Activated CD8-positive, alpha-beta memory T cell treated with anti-CD3 and anti-CD28 coated beads, Interleukin-2, amount 10 ng/mL, durations not matched to agents 7 days and 5 days (primary cell): ENCODE measurements at regions not wholly inside any gene's neighbourhood (a gene's known extent, or its start where the extent isn't known, plus 50 kb on each side); places are given as distances from the start of the nearest gene placed in this dataset.

ENCODE experiments used
- ATAC-seq: fragments of 150-1000 bp; cut with Tn5 transposase; one replicate; pipeline ENCODE4 v1.10.0; 2021; ENCODE audit warnings: moderate library complexity
- CTCF ChIA-PET: fragments of 350-600 bp; sonication (Branson Sonifier 250); formaldehyde crosslinking; loops from one replicate; lab custom pipeline; 2021; ENCODE audit warnings: antibody characterized with exemption; lab: Charles Lee
- DNase-seq: peaks from one replicate; pipeline ENCODE4 v3.0.0-alpha.2; 2020
- H3K27ac Mint-ChIP-seq: one replicate; pipeline ENCODE4 v1.8.0; 2021; ENCODE audit warnings: mild to moderate bottlenecking, mixed read lengths
- H3K27me3 Mint-ChIP-seq: one replicate; pipeline ENCODE4 v1.8.0; 2021; ENCODE audit warnings: mixed read lengths
- H3K36me3 Mint-ChIP-seq: one replicate; pipeline ENCODE4 v1.8.0; 2021; ENCODE audit warnings: mild to moderate bottlenecking, mixed read lengths
- H3K4me1 Mint-ChIP-seq: one replicate; pipeline ENCODE4 v1.8.0; 2021; ENCODE audit warnings: mixed read lengths
- H3K4me3 Mint-ChIP-seq: one replicate; pipeline ENCODE4 v1.8.0; 2021; ENCODE audit warnings: mild to moderate bottlenecking, moderate library complexity, mixed read lengths
- H3K9me3 Mint-ChIP-seq: one replicate; pipeline ENCODE4 v1.8.0; 2022; ENCODE audit warnings: low read depth, mixed read lengths

DNA sequence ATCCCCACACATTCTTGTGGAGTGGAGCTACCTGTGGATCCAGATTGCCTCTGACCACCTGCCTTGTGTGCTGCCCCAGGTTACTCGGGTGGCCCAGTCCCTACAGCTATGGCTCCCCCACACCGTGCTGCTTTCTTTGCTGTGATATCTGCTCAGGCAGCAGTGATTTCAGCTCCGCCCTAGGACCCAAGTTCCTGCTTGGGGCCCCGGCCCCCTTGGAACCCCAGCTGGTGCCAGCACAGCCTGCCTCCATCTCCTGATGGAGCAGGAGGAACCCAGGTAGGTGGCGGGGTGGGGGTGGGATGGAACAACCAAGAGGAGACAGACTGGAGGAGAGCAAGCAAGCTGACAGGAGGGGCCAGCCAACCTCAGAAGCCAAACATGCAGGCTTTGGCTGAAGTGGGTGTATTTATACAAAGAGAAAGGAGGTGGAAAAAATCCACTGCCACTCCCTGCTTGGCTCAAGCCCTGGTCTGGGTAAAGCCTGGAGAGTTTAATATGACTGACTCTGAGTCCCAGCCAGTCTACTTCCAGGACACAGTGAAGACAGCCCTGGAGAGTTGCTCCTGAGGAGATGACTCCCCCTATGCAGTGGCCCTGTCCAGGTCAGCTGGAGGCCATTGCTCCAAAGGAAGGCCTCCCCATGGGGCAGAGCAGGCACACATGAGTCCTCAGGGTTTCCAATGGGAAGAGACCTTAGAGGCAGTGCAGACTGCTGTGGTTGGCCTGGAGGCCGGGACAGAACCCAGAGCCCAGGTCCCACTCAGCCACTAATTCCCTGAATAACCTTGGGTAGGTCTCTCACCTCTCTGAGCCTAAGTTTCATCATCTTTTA is 197.1 kb upstream of the MAMLD1 start:
- H3K36me3 Mint-ChIP-seq = no peaks in the 10 kb centered on the region
- no peaks in the 10 kb centered on the region for H3K9me3 Mint-ChIP-seq
- no peaks in the 10 kb centered on the region for H3K4me1 Mint-ChIP-seq
- H3K27ac Mint-ChIP-seq = no peak overlapping the region
- CTCF ChIA-PET = no interaction called here
- no peaks in the 10 kb centered on the region for H3K27me3 Mint-ChIP-seq
- H3K4me3 Mint-ChIP-seq = no peak overlapping the region
- ATAC-seq (no peak), DNase-seq (no peak)

DNA sequence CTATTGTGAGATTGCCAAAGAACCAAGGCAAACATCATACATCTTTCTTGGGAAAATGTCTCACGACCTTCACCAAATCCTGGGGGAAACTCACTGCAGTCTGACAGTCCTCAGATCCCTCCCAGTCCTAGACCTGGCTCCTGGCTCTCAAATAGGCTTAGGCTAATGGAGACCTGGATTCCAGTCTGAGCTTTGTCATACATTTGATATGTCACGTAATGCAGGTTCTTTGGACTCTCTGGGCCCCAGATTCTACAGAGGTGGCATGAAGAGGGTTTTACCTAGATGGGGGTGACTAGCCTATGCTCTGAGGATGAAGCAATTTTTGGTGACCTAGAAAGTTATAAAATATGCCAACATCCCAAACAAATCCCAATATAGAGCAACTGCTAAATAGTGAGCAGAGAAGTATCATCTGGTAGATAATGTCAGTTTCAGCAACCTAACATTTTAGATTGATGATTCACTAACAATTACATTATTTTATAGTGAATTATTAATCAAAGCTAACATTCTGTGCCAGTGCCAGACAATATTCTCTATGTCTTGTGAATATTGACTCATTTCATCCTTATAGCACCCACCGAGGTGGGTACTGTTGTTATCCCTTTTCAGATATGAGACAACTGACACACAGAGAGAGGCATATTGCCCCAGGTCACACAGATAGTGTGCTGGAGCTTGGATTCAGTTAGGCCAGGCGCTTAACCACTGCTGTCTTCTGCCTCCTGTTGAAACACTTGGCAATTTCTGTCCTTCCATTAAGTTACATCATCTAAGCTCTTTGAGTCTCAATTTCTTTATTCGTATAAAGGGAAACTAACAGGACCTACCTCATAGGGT is 195.4 kb upstream of the MAMLD1 start:
- CTCF ChIA-PET = no interaction called here
- H3K4me3 Mint-ChIP-seq = no peak overlapping the region
- no peak for ATAC-seq
- H3K27me3 Mint-ChIP-seq = peaks cover 5% of the 10 kb centered on the region
- no peak overlapping the region for H3K27ac Mint-ChIP-seq
- no peaks in the 10 kb centered on the region for H3K9me3 Mint-ChIP-seq
- DNase-seq = no peak
- H3K4me1 Mint-ChIP-seq = no peaks in the 10 kb centered on the region
- H3K36me3 Mint-ChIP-seq = no peaks in the 10 kb centered on the region

DNA sequence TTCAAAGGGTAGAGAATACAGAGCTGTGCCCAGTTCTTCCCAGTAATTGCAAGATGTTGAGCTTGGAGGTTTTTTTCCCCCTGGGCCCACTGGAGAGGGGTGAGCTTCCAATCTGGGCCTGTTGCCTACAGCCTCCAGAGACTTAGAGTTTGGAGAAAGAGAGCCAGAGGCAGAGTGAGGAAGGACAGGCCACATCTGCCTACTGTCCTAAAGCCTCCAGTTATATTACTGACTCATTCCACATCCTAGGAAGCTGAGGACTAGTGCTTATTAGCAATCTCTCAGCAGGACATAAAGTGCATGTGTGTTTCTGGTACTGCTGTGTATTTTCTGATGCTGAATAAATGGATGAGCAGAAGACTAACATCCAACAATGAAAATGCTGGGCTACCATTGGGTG is 181.0 kb upstream of the MAMLD1 start:
- no peak for DNase-seq
- CTCF ChIA-PET = no interaction called here
- Mint-ChIP-seq H3K27me3 (peaks cover 3% of the 10 kb centered on the region), H3K36me3 (no peaks in the 10 kb centered on the region), H3K4me1 (no peaks in the 10 kb centered on the region), H3K9me3 (no peaks in the 10 kb centered on the region), H3K27ac (no peak overlapping the region), H3K4me3 (no peak overlapping the region)
- ATAC-seq = no peak

DNA sequence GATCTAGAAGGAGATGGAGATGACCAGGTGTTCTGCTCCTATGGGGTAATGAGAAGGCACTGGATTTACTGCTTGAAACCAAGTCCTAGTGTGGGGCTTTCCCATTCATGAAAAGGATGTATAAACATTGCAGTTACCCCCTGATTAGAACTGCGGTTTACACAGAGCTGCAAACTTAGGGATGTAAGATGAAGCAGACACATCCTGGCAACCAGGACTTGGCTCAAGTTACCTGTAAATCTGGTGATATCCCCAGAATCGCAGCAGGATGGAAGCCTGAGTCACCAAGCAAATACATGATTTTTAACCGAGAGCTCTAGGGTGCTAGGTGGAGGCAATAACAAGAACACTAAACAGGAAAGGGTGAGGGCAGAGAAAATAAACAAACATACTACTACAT is 178.6 kb upstream of the MAMLD1 start:
- Mint-ChIP-seq H3K4me3 (no peak overlapping the region), H3K27me3 (peaks cover 3% of the 10 kb centered on the region), H3K27ac (no peak overlapping the region), H3K36me3 (no peaks in the 10 kb centered on the region), H3K9me3 (no peaks in the 10 kb centered on the region), H3K4me1 (no peaks in the 10 kb centered on the region)
- CTCF ChIA-PET = interaction anchor here (1.6 kb wide), 1 partner anchor 9 kb away, joined by 4 read pairs; no protein-coding TSS in a partner anchor
- DNase-seq = no peak
- ATAC-seq = no peak

DNA sequence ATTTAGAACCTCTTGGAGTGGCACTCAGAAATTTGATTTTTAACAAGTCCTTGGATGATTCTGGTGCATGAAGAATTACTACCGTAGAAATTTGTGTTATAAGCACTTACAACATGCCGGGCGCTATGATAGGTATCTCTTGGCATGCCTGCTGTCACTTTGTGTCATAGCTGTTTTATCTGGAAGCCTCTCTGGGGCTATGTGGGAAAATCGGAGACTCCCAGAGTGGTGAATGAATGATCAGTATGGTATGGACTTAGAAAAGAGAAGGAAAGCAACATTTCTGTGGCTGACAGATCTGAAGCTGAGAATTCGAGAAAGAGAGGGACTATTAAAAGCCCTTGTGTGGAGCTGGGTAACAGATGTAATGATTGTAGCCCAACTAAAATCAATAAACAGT is 177.4 kb upstream of the MAMLD1 start:
- no peak for ATAC-seq
- H3K4me3 Mint-ChIP-seq = no peak overlapping the region
- CTCF ChIA-PET = interaction anchor here (1.6 kb wide), 1 partner anchor 11 kb away, joined by 4 read pairs; no protein-coding TSS in a partner anchor

DNA sequence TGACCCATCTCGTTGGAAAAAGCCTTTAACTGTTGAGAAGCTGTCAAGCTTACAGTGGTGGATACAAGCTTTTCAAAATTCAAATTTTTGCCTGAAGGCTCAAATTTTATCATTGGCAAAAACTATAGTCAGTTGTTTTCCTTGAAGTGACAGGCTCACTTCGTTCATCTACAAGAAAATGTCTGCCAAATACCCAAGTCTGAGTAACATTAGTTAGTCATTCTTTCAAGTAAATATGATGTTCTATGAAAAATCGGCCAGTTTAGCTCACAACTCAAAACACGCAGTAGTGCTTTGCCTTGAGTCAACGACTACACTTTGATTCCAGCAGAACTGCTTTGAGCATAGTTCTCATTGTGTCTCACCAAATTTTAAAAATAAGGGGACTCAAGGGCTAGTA is 170.3 kb upstream of the MAMLD1 start:
- no peaks in the 10 kb centered on the region for H3K9me3 Mint-ChIP-seq
- CTCF ChIA-PET = no interaction called here
- no peak for ATAC-seq
- DNase-seq = no peak
- H3K27me3 Mint-ChIP-seq = no peaks in the 10 kb centered on the region
- H3K36me3 Mint-ChIP-seq = no peaks in the 10 kb centered on the region
- H3K4me3 Mint-ChIP-seq = no peak overlapping the region
- no peak overlapping the region for H3K27ac Mint-ChIP-seq
- H3K4me1 Mint-ChIP-seq = no peaks in the 10 kb centered on the region

More for the DNA sequence above, 177.4 kb upstream of the MAMLD1 start:
- Mint-ChIP-seq H3K27ac (no peak overlapping the region), H3K4me1 (no peaks in the 10 kb centered on the region), H3K36me3 (no peaks in the 10 kb centered on the region), H3K9me3 (no peaks in the 10 kb centered on the region), H3K27me3 (peaks cover 3% of the 10 kb centered on the region)
- no peak for DNase-seq

DNA sequence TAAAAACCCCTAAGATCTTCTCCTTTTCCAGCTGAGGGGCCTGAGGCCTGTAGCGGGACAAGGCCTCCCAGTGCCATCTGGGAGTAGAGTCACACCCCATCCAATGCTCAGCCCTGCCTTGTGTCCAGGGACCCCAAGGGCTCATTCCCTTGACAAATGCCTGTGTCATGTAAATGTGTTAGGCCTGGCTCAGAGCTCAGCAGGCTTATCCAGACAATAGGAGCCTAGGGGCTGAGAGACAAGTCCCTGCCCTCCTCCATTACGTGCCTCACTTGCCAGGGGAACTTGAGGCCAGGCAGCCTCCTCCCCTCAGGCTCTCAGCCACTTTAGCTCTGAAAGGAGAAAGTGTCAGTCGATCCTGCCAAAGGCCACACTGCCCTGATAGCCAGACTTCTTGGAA is 166.8 kb upstream of the MAMLD1 start:
- DNase-seq (no peak), ATAC-seq (no peak)
- H3K36me3 Mint-ChIP-seq = no peaks in the 10 kb centered on the region
- CTCF ChIA-PET = no interaction called here
- H3K27me3 Mint-ChIP-seq = no peaks in the 10 kb centered on the region
- H3K9me3 Mint-ChIP-seq = no peaks in the 10 kb centered on the region
- H3K4me3 Mint-ChIP-seq = no peak overlapping the region
- peaks cover 15% of the 10 kb centered on the region for H3K4me1 Mint-ChIP-seq
- no peak overlapping the region for H3K27ac Mint-ChIP-seq

DNA sequence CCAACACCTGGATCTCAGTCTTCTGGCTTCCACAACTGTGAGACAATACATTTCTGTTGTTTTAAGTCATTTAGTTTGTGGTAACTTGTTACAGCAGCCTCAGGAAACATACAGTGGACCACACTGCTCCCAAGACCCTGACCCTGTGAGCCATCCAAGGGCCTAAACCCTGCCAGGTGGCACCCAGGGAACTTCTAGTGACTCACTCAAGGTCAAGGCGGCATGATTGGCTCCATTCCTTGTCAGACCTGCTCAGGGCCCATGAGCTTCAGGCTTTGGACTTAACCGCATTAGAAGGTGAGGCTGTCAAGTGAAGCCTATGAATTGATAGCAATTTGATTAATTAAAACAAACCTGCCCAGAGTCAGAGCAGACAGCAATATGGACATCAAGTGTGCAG is 165.7 kb upstream of the MAMLD1 start:
- ATAC-seq = no peak
- no peak for DNase-seq
- Mint-ChIP-seq H3K4me3 (no peak overlapping the region), H3K27me3 (no peaks in the 10 kb centered on the region), H3K9me3 (no peaks in the 10 kb centered on the region), H3K27ac (no peak overlapping the region), H3K36me3 (no peaks in the 10 kb centered on the region), H3K4me1 (peaks cover 19% of the 10 kb centered on the region)
- CTCF ChIA-PET = no interaction called here

DNA sequence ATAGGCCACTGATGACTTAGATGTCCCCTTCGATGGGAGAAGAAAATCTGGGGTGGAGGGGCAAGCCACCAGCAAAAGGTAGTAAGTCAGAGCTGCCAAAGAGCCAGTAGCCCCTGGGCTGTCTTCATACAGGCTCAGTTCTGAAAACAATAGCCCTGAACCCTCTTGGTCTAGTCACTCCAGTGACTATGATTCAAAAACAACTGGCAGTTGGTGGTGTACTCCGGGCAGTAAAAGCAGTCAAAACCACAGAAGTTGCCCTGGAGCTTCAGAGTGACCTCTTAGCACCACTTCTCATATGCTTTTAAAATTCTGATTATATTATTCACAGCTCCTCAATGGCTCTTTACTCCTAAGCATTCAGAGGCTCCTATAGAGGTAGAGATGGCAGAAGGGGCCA is 164.3 kb upstream of the MAMLD1 start:
- DNase-seq = no peak
- H3K27ac Mint-ChIP-seq = no peak overlapping the region
- CTCF ChIA-PET = no interaction called here
- no peak overlapping the region for H3K4me3 Mint-ChIP-seq
- H3K9me3 Mint-ChIP-seq = no peaks in the 10 kb centered on the region
- ATAC-seq = no peak
- H3K4me1 Mint-ChIP-seq = peaks cover 19% of the 10 kb centered on the region
- H3K27me3 Mint-ChIP-seq = no peaks in the 10 kb centered on the region
- H3K36me3 Mint-ChIP-seq = no peaks in the 10 kb centered on the region

DNA sequence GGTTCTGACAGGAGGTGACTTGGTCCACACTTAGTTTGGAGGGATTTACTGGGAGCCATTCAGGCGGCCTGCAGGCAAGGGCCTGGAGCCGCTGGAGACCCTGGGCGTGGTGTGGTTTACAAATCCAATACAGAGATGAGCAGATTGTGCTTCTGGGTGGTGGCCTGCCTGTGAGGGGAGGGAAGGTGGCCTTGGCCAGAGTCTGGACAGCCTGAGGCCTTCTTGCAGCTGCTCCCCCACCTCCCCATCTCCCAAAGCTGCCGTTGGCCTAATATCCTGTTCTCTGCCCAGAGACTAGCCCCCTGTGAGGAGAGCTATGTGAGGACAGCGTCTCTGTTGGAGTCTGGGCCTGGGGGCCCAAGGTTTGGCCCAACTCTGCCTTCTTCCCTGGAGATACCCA is 163.9 kb upstream of the MAMLD1 start:
- no peak overlapping the region for H3K4me3 Mint-ChIP-seq
- no peaks in the 10 kb centered on the region for H3K9me3 Mint-ChIP-seq
- ATAC-seq = no peak
- no peak for DNase-seq
- no peak overlapping the region for H3K27ac Mint-ChIP-seq
- H3K36me3 Mint-ChIP-seq = no peaks in the 10 kb centered on the region
- H3K27me3 Mint-ChIP-seq = no peaks in the 10 kb centered on the region
- CTCF ChIA-PET = no interaction called here
- peaks cover 19% of the 10 kb centered on the region for H3K4me1 Mint-ChIP-seq

DNA sequence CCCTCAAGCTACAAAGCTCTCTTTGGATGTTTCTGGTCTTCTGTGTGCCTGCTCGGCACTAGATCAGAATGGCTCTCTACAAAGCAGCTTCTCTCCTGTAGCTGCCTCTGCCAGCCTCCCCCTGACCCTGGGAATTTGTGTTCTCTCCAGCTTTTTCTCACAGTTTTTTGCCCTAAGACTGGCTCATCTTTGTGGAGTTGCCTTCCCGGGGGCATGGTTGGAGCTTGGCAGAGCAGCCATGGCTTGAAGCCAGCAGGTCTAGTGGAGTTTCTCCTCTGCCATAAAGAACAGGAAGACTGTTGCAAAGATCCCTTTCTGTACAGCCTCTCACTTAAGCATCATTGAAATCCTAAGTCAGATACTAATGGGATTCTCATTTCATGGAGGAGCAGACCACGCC is 163.3 kb upstream of the MAMLD1 start:
- DNase-seq (no peak), ATAC-seq (no peak)
- Mint-ChIP-seq H3K27ac (no peak overlapping the region), H3K4me3 (no peak overlapping the region), H3K9me3 (no peaks in the 10 kb centered on the region), H3K36me3 (no peaks in the 10 kb centered on the region), H3K4me1 (peaks cover 19% of the 10 kb centered on the region), H3K27me3 (no peaks in the 10 kb centered on the region)
- CTCF ChIA-PET = interaction anchor here (1.0 kb wide), 1 partner anchor 11 kb away, joined by 3 read pairs; no protein-coding TSS in a partner anchor

DNA sequence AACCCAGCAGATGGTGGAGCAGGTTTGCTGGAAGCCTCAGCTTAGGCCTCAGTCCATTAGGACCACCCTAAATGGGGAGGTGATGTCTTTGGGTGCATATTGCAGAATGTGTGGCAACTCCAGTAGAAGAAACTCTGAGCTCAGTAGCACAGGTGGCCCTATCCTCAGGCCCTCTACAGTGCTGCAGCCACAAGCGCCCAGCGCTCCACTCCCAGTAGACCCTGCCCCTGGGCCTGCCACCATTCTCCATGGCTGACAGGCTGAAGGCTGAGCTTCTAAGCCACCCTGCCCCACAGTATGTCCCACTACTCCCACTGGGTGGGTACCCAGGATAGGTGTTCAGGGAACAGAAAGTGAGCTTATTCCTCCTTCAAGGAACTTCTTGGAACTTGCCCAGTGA is 162.8 kb upstream of the MAMLD1 start:
- Mint-ChIP-seq H3K9me3 (no peaks in the 10 kb centered on the region), H3K27me3 (no peaks in the 10 kb centered on the region), H3K4me3 (no peak overlapping the region), H3K27ac (no peak overlapping the region), H3K36me3 (no peaks in the 10 kb centered on the region), H3K4me1 (peaks cover 19% of the 10 kb centered on the region)
- CTCF ChIA-PET = interaction anchor here (1.0 kb wide), 1 partner anchor 11 kb away, joined by 3 read pairs; no protein-coding TSS in a partner anchor
- ATAC-seq = no peak
- DNase-seq = no peak

DNA sequence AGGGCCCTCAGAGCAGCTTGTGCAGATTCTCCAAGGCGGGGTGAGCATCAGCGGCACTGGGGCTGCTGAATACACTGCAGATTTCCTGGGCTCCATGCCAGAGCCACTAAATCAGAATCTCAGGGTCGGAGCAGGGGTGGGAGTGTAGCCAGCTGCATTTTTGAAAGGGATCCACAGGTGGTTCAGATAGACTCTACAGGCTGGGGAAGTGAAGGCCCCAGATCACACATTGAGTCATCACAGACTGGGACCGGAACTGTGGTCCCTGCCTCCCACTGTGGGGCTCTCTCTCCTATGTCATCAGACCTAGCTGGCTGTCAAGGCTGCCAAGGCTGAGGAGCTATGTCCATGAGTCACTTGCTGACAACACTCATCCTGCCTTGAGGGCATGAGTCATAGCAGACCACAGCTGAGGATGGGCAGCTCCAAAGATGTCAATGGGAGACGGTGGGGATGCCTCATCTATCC is 162.3 kb upstream of the MAMLD1 start:
- Mint-ChIP-seq H3K36me3 (no peaks in the 10 kb centered on the region), H3K27me3 (no peaks in the 10 kb centered on the region), H3K9me3 (no peaks in the 10 kb centered on the region), H3K27ac (no peak overlapping the region), H3K4me3 (no peak overlapping the region), H3K4me1 (peaks cover 19% of the 10 kb centered on the region)
- peak; percentile 86 for DNase-seq
- peak; percentile 98 for ATAC-seq
- CTCF ChIA-PET = interaction anchor here (1.0 kb wide), 1 partner anchor 10 kb away, joined by 3 read pairs; no protein-coding TSS in a partner anchor
